22Rv1 (cell line): ENCODE measurements at regions not wholly inside any gene's neighbourhood (a gene's known extent, or its start where the extent isn't known, plus 50 kb on each side); places are given as distances from the start of the nearest gene placed in this dataset.

Experiments
- CTCF ChIP-seq: fragments of 450-650 bp; IDR thresholded peaks from 2 replicates; pipeline ENCODE4 v1.5.1; 2017; ENCODE audit warnings: mild to moderate bottlenecking
- ZFX ChIP-seq: fragments of 450-650 bp; IDR thresholded peaks from 2 replicates; pipeline ENCODE4 v1.6.1; 2017; ENCODE audit warnings: antibody characterized with exemption, borderline replicate concordance

GRCh38 chr5:14089198-14089597 lies 53.9 kb upstream of the TRIO start:
- TF ChIP-seq CTCF (no peak), ZFX (no peak)
